ENCODE measurements at regions not wholly inside any gene's neighbourhood (a gene's known extent, or its start where the extent isn't known, plus 50 kb on each side); places are given as distances from the start of the nearest gene placed in this dataset.

DNA sequence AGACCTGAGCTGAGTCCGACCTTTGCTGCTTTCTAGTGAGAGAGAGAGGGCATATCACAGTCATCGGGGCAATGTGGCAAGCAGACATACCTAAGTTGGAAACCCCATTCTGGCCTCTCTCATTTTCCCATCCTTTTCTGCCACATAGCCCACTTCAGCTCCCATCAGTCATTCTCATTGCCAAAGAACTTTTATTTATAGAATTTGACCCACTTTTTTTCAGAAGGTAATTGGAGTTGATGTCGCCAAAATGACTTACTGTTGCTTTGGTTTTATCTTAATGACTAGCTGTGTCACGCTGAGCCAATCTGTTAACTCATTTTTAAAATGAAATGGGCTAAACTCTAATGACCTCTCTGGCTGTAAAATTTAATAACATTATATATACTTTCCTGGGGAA is 63.9 kb upstream of the RMST start:
- TF ChIP-seq, protein P1, sequence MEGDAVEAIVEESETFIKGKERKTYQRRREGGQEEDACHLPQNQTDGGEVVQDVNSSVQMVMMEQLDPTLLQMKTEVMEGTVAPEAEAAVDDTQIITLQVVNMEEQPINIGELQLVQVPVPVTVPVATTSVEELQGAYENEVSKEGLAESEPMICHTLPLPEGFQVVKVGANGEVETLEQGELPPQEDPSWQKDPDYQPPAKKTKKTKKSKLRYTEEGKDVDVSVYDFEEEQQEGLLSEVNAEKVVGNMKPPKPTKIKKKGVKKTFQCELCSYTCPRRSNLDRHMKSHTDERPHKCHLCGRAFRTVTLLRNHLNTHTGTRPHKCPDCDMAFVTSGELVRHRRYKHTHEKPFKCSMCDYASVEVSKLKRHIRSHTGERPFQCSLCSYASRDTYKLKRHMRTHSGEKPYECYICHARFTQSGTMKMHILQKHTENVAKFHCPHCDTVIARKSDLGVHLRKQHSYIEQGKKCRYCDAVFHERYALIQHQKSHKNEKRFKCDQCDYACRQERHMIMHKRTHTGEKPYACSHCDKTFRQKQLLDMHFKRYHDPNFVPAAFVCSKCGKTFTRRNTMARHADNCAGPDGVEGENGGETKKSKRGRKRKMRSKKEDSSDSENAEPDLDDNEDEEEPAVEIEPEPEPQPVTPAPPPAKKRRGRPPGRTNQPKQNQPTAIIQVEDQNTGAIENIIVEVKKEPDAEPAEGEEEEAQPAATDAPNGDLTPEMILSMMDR (IDR thresholded peaks at IDR 0.05; ENCODE audit: low read length) = no peak
- no peak for TF ChIP-seq EZH2 (IDR thresholded peaks at IDR 0.05; ENCODE audit: borderline replicate concordance, low read length)
